Stimulated activated naive CD8-positive, alpha-beta T cell treated with anti-CD3 and anti-CD28 coated beads, Interleukin-15, Interleukin-2, amounts not matched to agents 100 ng/mL and 50 ng/mL, for 24 hours (primary cell): ENCODE measurements at regions not wholly inside any gene's neighbourhood (a gene's known extent, or its start where the extent isn't known, plus 50 kb on each side); places are given as distances from the start of the nearest gene placed in this dataset.

Experiments used
- H3K27ac Mint-ChIP-seq: one replicate; pipeline ENCODE4 v1.8.0; 2021; ENCODE audit warnings: mild to moderate bottlenecking, mixed read lengths
- H3K27me3 Mint-ChIP-seq: one replicate; pipeline ENCODE4 v1.8.0; 2021; ENCODE audit warnings: mixed read lengths
- H3K36me3 Mint-ChIP-seq: one replicate; pipeline ENCODE4 v1.8.0; 2021; ENCODE audit warnings: low read depth, mixed read lengths
- H3K4me1 Mint-ChIP-seq: one replicate; pipeline ENCODE4 v1.8.0; 2021; ENCODE audit warnings: low read depth, mixed read lengths
- H3K4me3 Mint-ChIP-seq: one replicate; pipeline ENCODE4 v1.8.0; 2021; ENCODE audit warnings: mild to moderate bottlenecking, mixed read lengths
- H3K9me3 Mint-ChIP-seq: one replicate; pipeline ENCODE4 v1.8.0; 2021; ENCODE audit warnings: mixed read lengths

DNA sequence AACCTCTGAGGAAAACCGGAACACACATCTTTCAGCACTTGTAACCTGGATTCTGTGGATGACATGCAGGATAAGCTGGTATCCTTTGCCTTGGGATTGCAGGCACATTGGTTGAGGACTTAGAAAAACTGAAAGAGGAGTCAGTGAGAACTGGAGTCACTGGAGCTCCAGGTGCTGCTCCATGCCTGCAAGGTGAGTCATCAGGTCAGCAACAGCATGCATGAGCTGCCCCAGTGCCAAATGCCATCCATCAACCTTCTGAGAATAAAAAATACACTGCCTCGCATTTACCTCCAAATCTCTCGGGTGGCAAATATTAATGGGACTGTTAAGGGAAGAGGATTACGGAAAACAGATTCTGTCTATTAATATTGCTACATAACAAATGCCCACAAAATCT lies 729.1 kb downstream of the NTRK3 start:
- H3K36me3 Mint-ChIP-seq: no peaks in the 10 kb centered on the region

DNA sequence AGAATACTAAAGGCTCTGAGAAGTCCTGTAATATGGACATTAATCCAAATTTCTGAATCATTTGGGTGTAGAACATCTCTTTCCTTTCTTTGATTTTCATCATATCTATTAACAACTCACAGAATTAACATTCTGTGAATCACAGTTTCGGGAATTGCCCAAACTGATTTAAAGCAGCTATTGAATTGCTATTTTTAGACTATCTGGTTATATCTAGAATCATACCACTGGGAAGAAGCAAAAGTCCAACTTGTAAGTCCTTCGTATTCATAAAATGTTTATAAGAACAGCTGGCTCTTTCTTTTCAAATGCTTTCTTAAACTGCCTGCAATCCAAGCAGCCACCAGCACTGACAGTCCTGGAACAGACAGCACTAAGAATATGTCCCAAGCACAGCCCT lies 733.0 kb downstream of the NTRK3 start:
- Mint-ChIP-seq H3K36me3 (no peaks in the 10 kb centered on the region), H3K27ac (no peak overlapping the region), H3K9me3 (no peaks in the 10 kb centered on the region), H3K4me1 (no peaks in the 10 kb centered on the region), H3K27me3 (no peaks in the 10 kb centered on the region), H3K4me3 (no peak overlapping the region)

More for the DNA sequence above, 729.1 kb downstream of the NTRK3 start:
- no peak overlapping the region for H3K27ac Mint-ChIP-seq
- H3K4me3 Mint-ChIP-seq: no peak overlapping the region
- H3K4me1 Mint-ChIP-seq: no peaks in the 10 kb centered on the region
- peaks cover 3% of the 10 kb centered on the region for H3K9me3 Mint-ChIP-seq
- no peaks in the 10 kb centered on the region for H3K27me3 Mint-ChIP-seq

DNA sequence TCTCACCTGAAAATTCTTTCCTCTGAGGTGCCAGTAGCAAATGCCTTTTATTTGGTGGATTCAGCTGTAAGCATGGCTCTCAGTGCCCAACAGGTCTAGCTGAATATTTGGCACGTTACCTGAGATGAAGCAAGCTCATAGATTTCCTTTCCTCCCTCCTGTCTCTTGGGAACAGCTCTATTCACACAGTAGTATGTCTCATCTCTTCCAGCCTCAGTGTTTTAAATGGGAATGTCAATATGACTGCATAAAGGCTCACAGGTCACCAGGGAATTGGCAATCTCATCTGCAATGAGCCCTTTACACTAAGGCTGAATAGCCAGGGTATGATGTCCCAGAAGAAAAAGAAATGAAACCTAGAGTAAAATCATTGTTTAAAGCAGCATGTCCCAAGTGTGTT lies 733.5 kb downstream of the NTRK3 start:
- Mint-ChIP-seq H3K9me3 (peaks cover 3% of the 10 kb centered on the region), H3K4me3 (no peak overlapping the region), H3K36me3 (no peaks in the 10 kb centered on the region), H3K4me1 (no peaks in the 10 kb centered on the region), H3K27ac (no peak overlapping the region), H3K27me3 (peaks cover under 1% of the 10 kb centered on the region)

DNA sequence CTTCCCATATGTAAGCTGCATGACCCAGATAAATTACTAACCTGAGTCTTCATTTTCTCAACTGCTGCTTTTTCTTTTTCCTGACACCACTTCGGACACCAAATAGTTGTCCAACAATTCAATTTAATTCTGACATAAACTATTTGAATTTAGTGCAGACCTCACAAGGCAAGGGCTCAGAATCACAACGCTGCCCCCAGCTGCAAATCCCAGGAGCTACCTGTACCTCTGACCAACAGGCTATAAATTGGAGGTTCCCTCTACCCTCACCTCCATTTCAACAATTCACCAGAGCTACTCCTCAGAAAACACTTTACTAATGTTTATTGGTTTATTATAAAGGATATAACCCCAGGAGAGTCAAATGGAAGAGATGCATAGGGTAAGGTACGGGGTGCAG lies 737.6 kb downstream of the NTRK3 start:
- H3K4me3 Mint-ChIP-seq: no peak overlapping the region
- H3K9me3 Mint-ChIP-seq: peaks cover 4% of the 10 kb centered on the region
- H3K27ac Mint-ChIP-seq: no peak overlapping the region
- H3K27me3 Mint-ChIP-seq: peaks cover 3% of the 10 kb centered on the region
- no peaks in the 10 kb centered on the region for H3K36me3 Mint-ChIP-seq
- no peaks in the 10 kb centered on the region for H3K4me1 Mint-ChIP-seq

DNA sequence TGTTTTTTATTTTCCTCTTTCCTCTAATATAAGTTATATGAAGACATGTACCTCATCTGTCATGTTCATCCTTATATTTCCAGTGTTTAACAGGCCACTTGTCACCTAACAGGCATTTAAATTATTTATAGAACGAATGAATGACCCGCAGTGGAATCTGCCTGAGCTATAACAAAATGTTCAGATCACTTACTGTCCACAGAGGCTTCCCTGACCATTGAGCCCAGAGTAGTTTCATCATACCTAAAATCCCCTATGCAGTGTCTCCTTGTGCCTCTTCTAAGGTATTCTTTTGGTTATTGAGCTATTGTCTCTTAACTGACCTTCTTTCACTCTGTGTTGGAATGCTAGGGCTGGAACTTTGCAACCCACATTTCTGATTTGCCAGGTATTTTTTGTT lies 748.5 kb downstream of the NTRK3 start:
- H3K4me1 Mint-ChIP-seq: no peaks in the 10 kb centered on the region
- H3K27ac Mint-ChIP-seq: no peak overlapping the region
- peaks cover 12% of the 10 kb centered on the region for H3K9me3 Mint-ChIP-seq
- H3K27me3 Mint-ChIP-seq: peaks cover 4% of the 10 kb centered on the region
- no peaks in the 10 kb centered on the region for H3K36me3 Mint-ChIP-seq
- no peak overlapping the region for H3K4me3 Mint-ChIP-seq

DNA sequence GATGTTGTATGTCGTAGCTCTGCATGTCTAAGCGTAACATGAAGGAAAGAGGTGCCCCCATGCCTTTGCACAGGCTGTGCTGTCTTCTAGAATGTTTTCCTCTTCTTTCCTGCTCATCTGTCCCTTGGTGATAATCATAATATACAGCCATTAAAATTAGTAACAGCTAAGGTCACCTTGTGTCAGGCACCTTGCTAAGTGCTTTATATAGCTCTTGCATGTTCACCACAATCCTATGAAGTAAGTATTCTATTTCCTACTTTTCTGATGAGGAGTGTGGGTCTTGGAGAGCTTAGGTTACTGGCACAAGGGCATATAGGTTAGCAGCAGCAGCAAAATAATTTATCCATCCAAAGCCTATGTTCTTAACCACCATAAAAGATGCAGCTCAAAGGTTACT lies 754.4 kb downstream of the NTRK3 start:
- no peaks in the 10 kb centered on the region for H3K36me3 Mint-ChIP-seq
- H3K4me3 Mint-ChIP-seq: no peak overlapping the region
- no peaks in the 10 kb centered on the region for H3K9me3 Mint-ChIP-seq
- no peaks in the 10 kb centered on the region for H3K27me3 Mint-ChIP-seq
- no peaks in the 10 kb centered on the region for H3K4me1 Mint-ChIP-seq
- H3K27ac Mint-ChIP-seq: no peak overlapping the region

DNA sequence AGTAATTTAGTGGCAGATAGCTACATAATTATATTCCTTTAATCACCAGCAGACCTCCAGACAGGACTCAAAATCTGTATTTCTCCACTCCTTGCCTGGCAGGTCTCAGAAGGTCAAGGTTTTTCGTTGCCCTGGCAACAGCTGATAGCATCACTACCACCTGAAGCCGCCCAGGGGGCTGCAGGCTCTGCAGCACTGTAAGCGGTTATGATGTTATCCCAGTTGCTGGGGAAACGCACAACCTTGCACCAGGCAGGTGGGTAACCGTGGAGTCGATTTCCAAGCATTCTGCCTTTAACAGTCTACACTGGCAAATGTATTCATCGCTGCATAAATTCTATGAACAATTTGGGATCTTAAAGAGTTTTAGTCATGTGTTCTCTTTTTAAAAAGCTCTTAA lies 756.3 kb downstream of the NTRK3 start:
- H3K4me3 Mint-ChIP-seq: no peak overlapping the region
- H3K36me3 Mint-ChIP-seq: no peaks in the 10 kb centered on the region
- H3K27me3 Mint-ChIP-seq: no peaks in the 10 kb centered on the region
- no peak overlapping the region for H3K27ac Mint-ChIP-seq
- no peaks in the 10 kb centered on the region for H3K4me1 Mint-ChIP-seq
- peaks cover 3% of the 10 kb centered on the region for H3K9me3 Mint-ChIP-seq

DNA sequence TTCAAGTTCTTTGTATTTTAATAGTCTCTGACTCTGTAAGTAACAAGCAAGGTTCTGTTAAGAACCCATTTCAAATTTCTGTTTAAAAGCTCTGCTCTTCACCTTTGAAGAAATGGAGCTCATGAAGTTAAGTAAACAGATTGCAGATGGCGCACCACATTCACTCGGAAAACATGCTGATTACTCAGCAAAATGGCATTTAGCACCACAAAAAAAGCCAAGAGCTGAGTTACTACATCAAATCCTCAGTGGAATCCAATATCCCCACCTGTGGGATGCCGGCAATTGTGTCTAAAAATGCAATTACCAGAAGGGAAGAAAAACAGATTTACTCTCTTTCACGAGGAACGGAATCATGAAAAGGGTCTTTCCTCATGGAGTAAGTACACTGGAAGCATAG lies 758.0 kb downstream of the NTRK3 start:
- Mint-ChIP-seq H3K4me3 (no peak overlapping the region), H3K27me3 (no peaks in the 10 kb centered on the region), H3K36me3 (no peaks in the 10 kb centered on the region), H3K9me3 (peaks cover 4% of the 10 kb centered on the region), H3K4me1 (no peaks in the 10 kb centered on the region), H3K27ac (no peak overlapping the region)

DNA sequence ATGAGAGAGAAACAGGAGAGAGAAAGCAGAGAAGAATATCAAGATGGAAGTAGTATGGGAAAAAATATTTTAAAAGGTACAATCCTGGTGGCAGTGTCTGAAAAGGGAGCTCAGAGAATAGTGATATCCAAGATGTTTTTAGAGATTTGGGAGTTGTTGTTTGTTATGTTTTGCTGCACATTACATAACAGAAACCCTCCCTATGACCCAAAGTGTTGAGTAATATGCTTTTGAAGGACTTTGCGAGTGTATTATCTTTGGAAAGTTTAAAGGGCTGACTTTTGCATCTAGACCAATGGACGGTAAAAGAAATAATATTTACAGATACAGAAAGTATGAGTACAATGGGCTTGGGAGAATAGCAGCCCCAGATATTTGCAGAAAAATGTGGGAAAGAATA lies 759.7 kb downstream of the NTRK3 start:
- peaks cover 8% of the 10 kb centered on the region for H3K9me3 Mint-ChIP-seq

DNA sequence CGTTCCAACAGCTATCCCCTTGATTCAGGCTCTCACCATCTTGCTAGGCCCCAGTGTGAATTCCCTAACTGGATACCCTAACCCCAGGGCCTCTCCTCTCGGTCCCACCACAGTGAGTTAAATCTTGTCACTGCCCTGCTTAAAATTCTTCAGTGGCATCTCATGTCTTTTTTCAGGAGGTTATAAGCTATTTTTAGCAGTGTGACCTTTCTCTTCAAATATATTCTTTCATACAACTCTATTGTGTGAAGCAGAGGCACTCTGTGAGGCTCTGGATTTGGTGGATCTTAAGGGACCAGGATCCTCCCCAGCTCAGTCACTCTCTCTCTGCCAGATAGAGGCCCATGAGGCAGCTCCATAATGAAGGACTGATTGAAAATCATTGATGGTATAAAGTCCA lies 760.4 kb downstream of the NTRK3 start:
- H3K4me1 Mint-ChIP-seq: no peaks in the 10 kb centered on the region
- no peaks in the 10 kb centered on the region for H3K36me3 Mint-ChIP-seq
- no peaks in the 10 kb centered on the region for H3K27me3 Mint-ChIP-seq
- no peak overlapping the region for H3K4me3 Mint-ChIP-seq
- no peak overlapping the region for H3K27ac Mint-ChIP-seq
- peaks cover 11% of the 10 kb centered on the region for H3K9me3 Mint-ChIP-seq

More for the DNA sequence above, 759.7 kb downstream of the NTRK3 start:
- Mint-ChIP-seq H3K4me3 (no peak overlapping the region), H3K27me3 (no peaks in the 10 kb centered on the region), H3K27ac (no peak overlapping the region), H3K4me1 (no peaks in the 10 kb centered on the region), H3K36me3 (no peaks in the 10 kb centered on the region)

DNA sequence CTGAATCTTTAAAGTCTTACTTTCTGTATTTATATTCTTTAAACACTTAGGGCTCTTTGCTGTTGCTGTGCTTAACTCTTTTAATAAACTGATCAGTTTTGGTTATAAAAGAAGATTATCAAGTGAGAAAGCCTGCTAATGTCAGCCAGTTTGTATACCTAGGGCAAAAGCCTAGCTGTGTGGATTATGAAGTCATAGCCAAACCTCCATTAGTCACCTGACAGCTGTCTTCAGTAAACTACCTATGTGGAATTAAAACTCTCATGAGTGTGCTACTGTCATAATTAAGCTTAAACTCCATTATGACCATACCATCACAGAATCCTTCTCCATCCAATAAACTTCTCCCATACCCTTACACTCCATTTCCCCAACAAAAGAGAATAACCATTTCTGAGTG lies 762.7 kb downstream of the NTRK3 start:
- H3K4me1 Mint-ChIP-seq: no peaks in the 10 kb centered on the region
- H3K36me3 Mint-ChIP-seq: no peaks in the 10 kb centered on the region
- H3K4me3 Mint-ChIP-seq: no peak overlapping the region

DNA sequence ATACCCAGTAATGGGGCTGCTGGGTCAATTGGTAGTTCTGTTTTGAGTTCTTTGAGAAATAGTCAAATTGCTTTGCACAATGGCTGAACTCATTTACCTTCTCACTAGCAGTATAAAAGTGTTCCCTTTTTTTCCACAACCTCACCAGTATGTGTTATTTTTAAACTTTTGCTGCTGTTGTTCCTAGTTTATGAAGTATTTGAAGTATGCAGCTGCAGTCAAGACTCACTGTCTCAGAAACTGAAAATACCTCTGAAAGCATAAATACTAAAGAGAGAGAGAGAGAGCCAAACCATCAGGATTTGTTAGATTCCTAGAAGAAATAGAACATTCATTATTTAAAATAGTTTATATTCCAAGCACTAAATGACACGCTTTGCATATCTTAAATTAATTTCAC lies 764.2 kb downstream of the NTRK3 start:
- Mint-ChIP-seq H3K9me3 (peaks cover 11% of the 10 kb centered on the region), H3K27ac (no peak overlapping the region), H3K36me3 (no peaks in the 10 kb centered on the region), H3K27me3 (no peaks in the 10 kb centered on the region), H3K4me1 (no peaks in the 10 kb centered on the region), H3K4me3 (no peak overlapping the region)

More for the DNA sequence above, 762.7 kb downstream of the NTRK3 start:
- no peaks in the 10 kb centered on the region for H3K27me3 Mint-ChIP-seq
- no peak overlapping the region for H3K27ac Mint-ChIP-seq
- peaks cover 11% of the 10 kb centered on the region for H3K9me3 Mint-ChIP-seq

DNA sequence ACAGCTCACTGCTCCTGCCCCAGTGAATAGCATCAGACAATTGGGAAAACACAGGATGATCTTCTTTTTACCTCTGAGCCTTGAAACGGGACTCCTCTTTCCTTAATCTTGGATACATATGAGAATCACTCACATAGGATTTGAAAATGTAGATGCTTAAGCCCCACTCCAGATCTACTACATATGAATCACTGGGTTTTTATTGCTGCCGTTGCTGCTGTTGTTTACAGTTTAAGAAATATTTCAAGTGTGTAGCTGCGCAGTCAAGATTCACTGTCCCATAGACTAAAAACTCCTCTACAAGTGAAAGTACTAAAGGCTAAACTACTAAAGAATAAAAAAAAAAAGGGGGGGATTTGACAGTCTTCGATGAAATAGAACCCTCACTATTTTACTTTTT lies 765.9 kb downstream of the NTRK3 start:
- H3K4me1 Mint-ChIP-seq: no peaks in the 10 kb centered on the region
- H3K27ac Mint-ChIP-seq: no peak overlapping the region
- peaks cover 11% of the 10 kb centered on the region for H3K9me3 Mint-ChIP-seq
- H3K4me3 Mint-ChIP-seq: no peak overlapping the region
- no peaks in the 10 kb centered on the region for H3K27me3 Mint-ChIP-seq
- no peaks in the 10 kb centered on the region for H3K36me3 Mint-ChIP-seq

DNA sequence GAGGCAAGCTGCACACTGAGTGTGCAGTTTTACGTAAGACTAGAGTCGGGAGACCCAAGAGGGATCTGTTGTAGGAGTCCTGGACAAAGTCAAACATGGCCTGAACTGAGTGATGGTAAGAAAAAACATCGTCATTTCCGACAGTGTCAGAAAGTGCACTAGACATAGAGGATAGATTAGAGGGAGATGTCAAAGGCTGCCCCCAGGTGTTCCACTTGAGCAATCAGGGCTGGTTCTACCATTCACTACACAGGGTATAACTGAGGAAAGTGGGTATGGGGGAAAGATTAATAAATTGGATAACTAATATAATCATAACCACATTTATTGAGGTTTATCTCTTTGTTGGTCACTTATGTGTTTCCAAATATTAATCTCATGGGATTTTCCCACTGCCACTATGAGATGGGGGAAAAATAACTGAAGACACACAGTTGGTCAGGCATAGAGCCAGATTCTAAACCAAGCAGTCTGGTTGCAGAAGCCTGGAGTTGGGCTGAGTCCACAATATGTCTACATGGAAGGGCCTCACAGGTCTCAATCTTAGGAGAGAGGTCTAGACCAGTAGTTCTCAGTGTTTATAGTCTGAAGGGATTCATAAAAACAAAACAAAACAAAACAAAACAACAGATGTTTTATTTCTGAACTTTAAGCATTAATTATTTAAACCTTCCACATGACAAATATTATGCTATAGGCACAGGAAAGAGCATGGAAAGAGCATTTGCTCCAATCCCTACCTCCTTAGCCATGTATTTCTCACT lies 766.5 kb downstream of the NTRK3 start:
- H3K27me3 Mint-ChIP-seq: no peaks in the 10 kb centered on the region
- H3K27ac Mint-ChIP-seq: no peak overlapping the region
- H3K4me1 Mint-ChIP-seq: no peaks in the 10 kb centered on the region
- no peaks in the 10 kb centered on the region for H3K36me3 Mint-ChIP-seq
- peaks cover 7% of the 10 kb centered on the region for H3K9me3 Mint-ChIP-seq
- no peak overlapping the region for H3K4me3 Mint-ChIP-seq

DNA sequence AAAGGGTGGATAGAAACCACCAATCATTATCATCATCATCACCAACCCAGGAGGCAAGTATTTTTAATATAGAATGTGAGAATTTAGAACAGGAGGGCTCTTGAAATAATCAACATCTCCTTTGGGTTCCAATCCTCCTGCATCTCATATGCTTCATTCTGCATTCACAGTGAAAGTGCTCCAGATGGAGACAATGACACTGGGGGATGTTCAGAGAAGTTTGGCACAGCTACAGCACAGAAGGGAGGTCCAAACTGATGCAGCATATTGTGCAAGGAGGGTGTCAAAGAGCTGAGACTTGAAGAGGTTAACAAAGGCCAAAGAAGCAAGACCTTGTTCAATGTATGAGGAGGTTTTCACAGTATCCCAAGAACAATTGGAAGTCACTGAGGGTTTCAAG lies 767.1 kb downstream of the NTRK3 start:
- H3K27me3 Mint-ChIP-seq: no peaks in the 10 kb centered on the region
- H3K27ac Mint-ChIP-seq: no peak overlapping the region
- no peak overlapping the region for H3K4me3 Mint-ChIP-seq
- peaks cover 7% of the 10 kb centered on the region for H3K9me3 Mint-ChIP-seq
- no peaks in the 10 kb centered on the region for H3K36me3 Mint-ChIP-seq
- no peaks in the 10 kb centered on the region for H3K4me1 Mint-ChIP-seq

DNA sequence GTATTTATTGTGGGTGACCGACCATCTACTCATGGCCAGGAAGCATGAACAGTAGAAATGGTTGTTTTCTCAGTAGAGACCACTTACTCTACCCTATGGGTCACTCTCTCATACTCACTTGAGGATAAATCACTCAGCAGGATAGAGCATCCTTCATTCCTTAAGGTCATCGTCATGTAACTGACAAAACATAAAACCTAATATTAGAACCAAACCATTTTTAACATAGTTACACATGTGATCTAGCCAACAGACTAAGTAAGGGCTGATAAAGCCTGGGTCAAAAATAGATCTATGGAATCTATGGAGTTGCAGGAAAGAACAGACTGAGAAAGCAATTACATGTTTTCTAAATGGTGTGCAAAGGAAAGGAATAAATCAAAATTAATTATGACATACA lies 769.1 kb downstream of the NTRK3 start:
- Mint-ChIP-seq H3K4me3 (no peak overlapping the region), H3K36me3 (no peaks in the 10 kb centered on the region), H3K27ac (no peak overlapping the region), H3K27me3 (no peaks in the 10 kb centered on the region), H3K9me3 (peaks cover 7% of the 10 kb centered on the region), H3K4me1 (no peaks in the 10 kb centered on the region)
